ENCODE measurements at regions not wholly inside any gene's neighbourhood (a gene's known extent, or its start where the extent isn't known, plus 50 kb on each side); places are given as distances from the start of the nearest gene placed in this dataset.

DNA sequence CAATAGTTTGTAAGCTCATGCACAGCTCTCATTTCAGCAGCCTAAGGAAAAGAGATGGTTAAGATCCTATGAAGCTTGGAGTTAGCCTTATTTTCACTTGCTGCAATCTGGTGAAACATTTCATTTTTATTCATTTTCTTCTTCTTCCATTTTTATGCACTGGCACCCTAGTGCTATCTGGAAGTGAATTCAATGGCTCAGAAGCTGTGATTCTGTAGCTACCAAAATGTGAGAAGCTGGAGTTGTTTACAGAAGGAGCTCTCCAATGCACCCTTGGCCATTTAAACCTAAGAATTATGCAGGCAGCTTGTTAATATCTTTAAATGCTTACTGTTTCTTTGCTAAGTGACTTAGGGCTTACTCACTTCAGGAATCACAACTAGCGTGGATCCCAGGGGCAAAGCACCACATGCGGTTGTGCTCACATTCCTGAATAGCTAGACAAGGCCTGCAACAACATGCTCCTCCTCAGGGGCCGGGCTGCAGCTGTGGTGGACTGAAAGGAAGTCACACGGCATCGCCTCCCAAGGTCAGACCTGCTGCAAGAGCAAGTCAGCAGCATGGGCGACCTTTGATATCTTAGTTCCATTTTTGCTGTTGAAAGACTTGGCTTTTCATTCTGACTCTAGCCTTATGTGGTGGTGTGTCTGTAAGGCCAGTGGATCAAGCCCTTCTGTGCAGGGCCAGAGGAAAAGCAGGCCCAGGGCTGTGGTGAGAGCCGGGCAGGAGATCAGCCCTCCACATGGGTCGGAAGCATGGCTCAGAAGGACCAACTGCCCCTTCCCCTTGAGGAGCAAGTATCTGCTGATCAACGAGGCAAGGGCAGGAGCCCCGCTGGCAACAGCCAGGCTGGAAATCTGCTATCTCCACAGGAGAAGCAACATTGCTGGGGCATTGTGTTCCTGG is 91.9 kb upstream of the MBL2 start:
- DNase-seq, result no peak

DNA sequence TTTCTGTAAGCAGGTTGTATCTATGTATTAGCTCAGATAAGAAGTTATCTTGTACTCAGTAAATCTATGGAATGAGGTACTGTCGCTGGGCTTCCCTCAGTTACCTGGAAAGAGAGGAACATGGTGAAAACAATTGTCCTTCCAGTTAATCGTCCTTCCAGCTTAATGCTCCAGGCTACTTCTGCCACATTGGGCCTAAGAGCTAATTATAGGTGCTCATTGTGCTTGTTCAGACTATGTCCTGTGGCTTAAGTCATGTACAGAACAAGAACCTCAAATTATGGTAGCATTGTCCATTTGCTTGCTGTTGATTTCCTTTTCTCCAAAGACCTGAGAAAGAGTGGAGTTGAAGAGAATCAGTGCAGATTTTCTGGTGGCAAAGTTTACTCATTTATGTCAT is 86.1 kb upstream of the MBL2 start:
- no peak for DNase-seq

DNA sequence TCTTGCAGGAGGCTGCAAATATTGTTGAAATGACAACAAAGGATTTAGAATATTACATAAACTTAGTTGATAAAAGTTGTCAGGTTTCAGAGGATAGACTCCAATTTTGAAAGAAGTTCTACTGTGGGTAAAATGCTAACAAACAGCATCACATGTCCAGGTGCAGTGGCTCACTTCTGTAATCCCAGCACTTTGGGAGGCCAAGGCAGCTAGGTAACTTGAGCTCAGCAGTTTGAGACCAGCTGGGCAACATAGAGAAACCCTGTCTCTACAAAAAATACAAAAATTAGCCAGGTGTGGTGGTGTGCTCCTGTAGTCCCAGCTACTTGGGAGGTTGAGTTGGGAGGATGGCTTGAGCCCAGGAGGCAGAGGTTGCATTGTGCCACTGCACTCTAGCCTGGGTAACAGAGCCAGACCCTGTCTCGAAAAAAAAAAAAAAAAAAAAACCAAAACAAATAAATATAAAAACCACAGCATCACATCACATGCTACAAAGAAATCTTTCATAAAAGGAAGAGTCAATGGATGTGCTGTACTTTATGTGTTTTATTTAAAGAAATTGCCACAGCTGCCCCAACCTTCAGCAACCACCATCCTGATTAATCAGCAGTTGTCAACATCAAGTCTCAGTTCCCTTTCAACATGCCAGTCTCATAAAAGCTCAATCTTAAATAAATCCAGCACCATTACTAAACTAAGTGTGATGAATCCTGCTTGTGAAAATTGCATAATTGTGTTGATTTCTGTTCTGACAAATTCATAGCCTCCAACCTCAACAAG is 83.2 kb upstream of the MBL2 start:
- DNase-seq, result no peak

DNA sequence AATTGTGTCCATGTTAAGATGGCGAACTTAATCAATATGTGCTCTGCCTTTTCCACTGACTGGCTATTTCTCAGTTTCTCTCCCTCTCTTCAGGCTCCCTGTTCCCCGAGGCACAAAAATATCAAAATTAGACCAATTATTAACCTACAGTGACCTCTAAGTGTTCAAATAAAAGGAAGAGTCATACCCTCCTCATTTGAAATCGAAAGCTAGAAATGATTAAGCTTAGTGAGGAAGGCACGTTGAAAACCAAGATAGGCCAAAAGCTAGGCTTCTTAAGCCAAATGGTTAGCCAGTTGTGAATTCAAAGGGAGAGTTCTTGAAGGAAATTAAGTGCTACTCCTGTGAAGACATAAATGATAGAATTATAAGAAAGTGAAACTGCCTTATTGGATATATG is 81.1 kb upstream of the MBL2 start:
- DNase-seq, result no peak

DNA sequence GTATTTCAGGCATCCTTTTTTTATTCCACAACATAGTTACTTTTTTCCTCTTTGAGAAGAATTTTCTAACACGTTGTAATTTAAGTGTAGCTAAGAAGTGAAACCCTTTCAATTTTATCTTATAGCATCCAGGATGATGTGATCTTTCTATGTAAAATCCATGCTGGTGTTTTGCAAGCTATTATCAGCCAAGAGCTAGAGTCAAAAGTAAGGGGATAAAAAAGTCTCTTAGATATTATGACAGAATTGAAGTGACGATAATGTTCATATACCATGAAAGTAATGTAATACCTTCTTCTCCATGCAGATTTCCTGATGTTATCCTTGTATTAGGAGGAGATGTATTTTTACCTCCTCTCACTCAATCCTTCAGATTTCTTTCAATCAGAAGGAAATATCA is 64.2 kb upstream of the MBL2 start:
- DNase-seq, result no peak

Measured in activated CD4-positive, alpha-beta T cell treated with anti-CD3 and anti-CD28 coated beads, Interleukin-10, Interleukin-2, amounts not matched to agents 100 ng/mL and 50 ng/mL, durations not matched to agents 16 hours and 8 hours (primary cell).